GM18861 (cell line): ENCODE measurements at regions not wholly inside any gene's neighbourhood (a gene's known extent, or its start where the extent isn't known, plus 50 kb on each side); places are given as distances from the start of the nearest gene placed in this dataset.
"Not testable (repeated sequence)": the region's sequence is repeated elsewhere in the genome, so short reads cannot be mapped to it uniquely, and the experiment has no call there.

Experiments used
- ATAC-seq: cut with Tn5 transposase; IDR thresholded peaks from one replicate; pipeline ENCODE4 v1.9.1; 2021; ENCODE audit not compliant: unreplicated experiment

GRCh38 chr14:89469210-89470198, 52.5 kb upstream of the FOXN3 start:
- ATAC-seq = no peak

GRCh38 chr14:89468566-89468965, 51.5 kb upstream of the FOXN3 start:
- ATAC-seq = no peak

GRCh38 chr14:89468030-89468429, 51.0 kb upstream of the FOXN3 start:
- not testable (repeated sequence) for ATAC-seq

- no peak for ATAC-seq
Observed at GRCh38 chr14:89466944-89467343, 49.9 kb upstream of the FOXN3 start.
